Neural crest cell (in vitro differentiated cells): ENCODE measurements at regions not wholly inside any gene's neighbourhood (a gene's known extent, or its start where the extent isn't known, plus 50 kb on each side); places are given as distances from the start of the nearest gene placed in this dataset.

ENCODE experiments used
- DNase-seq: peaks from one replicate; pipeline ENCODE4 v3.0.0; 2021; ENCODE audit warnings: low read depth, mixed read lengths, low spot score
- H3K27ac Mint-ChIP-seq: one replicate; pipeline ENCODE4 v1.8.0; 2021; ENCODE audit warnings: mild to moderate bottlenecking, mixed read lengths; ENCODE audit not compliant: unreplicated experiment
- H3K27me3 Mint-ChIP-seq: 2 replicates; pipeline ENCODE4 v1.8.0; 2021; ENCODE audit warnings: low read depth, mild to moderate bottlenecking, mixed read lengths
- H3K36me3 Mint-ChIP-seq: 2 replicates; pipeline ENCODE4 v1.8.0; 2021; ENCODE audit warnings: low read depth, mild to moderate bottlenecking, mixed read lengths
- H3K4me1 Mint-ChIP-seq: 2 replicates; pipeline ENCODE4 v1.8.0; 2021; ENCODE audit warnings: mixed read lengths
- H3K4me3 Mint-ChIP-seq: one replicate; pipeline ENCODE4 v1.8.0; 2021; ENCODE audit warnings: mild to moderate bottlenecking, mixed read lengths
- H3K9me3 Mint-ChIP-seq: 2 replicates; pipeline ENCODE4 v1.8.0; 2021; ENCODE audit warnings: mixed read lengths
- TF ChIP-seq, protein P1 (sequence below): fragments of 200-600 bp; sonication (generic); conservative IDR thresholded peaks from 2 replicates; pipeline ENCODE4 v1.5.0; 2021; ENCODE audit warnings: antibody characterized with exemption, mild to moderate bottlenecking

DNA sequence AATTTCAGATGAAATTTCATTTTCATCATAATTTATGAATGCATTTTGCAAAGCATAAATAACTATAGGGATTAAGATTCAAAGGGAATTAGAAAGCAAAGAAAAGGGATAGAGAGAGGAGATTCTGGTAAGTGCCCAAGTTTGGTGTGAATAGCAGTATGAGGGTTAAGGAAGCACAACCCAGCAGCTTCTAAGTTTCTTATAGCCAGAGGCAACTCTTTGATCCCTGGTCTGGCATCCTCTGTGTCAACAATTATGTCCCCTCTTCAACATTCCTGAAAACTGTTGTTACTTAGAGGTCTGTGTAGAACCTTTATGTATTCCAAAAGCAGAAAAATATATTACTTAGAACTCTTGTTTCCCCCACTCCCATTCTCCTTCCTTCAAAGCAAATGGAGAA, 171.6 kb upstream of the SATB2 start:
- Mint-ChIP-seq H3K27ac (no peak overlapping the region), H3K4me3 (no peak overlapping the region), H3K4me1 (peaks cover 13% of the 10 kb centered on the region), H3K27me3 (peaks cover 2% of the 10 kb centered on the region), H3K9me3 (no peaks in the 10 kb centered on the region), H3K36me3 (no peaks in the 10 kb centered on the region)
- TF ChIP-seq, protein P1, sequence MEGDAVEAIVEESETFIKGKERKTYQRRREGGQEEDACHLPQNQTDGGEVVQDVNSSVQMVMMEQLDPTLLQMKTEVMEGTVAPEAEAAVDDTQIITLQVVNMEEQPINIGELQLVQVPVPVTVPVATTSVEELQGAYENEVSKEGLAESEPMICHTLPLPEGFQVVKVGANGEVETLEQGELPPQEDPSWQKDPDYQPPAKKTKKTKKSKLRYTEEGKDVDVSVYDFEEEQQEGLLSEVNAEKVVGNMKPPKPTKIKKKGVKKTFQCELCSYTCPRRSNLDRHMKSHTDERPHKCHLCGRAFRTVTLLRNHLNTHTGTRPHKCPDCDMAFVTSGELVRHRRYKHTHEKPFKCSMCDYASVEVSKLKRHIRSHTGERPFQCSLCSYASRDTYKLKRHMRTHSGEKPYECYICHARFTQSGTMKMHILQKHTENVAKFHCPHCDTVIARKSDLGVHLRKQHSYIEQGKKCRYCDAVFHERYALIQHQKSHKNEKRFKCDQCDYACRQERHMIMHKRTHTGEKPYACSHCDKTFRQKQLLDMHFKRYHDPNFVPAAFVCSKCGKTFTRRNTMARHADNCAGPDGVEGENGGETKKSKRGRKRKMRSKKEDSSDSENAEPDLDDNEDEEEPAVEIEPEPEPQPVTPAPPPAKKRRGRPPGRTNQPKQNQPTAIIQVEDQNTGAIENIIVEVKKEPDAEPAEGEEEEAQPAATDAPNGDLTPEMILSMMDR: no peak
- no peak for DNase-seq

DNA sequence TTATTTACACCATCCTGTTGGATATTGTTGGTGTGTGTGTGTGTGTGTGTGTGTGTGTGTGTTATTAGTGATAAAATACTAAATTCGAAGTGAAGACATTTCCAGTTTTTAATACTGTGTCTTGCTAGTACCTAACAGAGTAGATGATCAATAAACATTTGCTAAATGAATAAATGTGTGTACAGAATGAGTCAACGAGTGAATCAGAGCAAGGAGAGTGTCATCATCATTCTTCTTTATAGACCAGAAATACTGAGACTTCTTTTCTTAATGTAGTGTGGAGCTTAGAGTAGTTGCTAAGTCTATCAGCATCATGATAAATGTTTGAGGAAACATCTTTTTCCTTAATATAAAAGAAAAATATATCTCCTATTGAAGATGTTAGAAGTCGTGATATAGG, 169.7 kb upstream of the SATB2 start:
- TF ChIP-seq, protein P1: no peak
- no peaks in the 10 kb centered on the region for H3K9me3 Mint-ChIP-seq
- H3K36me3 Mint-ChIP-seq: no peaks in the 10 kb centered on the region
- H3K27ac Mint-ChIP-seq: no peak overlapping the region
- peaks cover 2% of the 10 kb centered on the region for H3K27me3 Mint-ChIP-seq
- H3K4me3 Mint-ChIP-seq: no peak overlapping the region
- peaks cover 13% of the 10 kb centered on the region for H3K4me1 Mint-ChIP-seq
- no peak for DNase-seq

DNA sequence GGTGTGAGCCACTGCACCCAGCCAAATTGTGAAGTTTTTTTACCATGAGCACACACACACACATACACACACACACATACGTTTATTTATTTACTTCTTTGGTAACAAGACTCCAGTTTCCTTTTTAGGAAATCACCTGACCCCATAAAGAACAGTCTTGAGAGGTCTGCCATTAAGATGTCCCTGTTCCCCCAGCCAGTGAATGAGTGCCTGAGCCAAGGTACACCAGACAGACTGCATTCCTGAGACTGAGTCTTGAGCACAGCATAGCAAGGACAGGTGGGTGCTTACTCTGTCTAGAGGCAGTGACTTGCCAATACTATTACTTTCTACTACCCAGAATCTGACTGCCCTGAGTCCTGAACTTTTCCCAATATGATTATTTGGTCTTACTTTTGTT, 167.2 kb upstream of the SATB2 start:
- DNase-seq: no peak
- no peak overlapping the region for H3K27ac Mint-ChIP-seq
- no peak overlapping the region for H3K4me3 Mint-ChIP-seq
- no peaks in the 10 kb centered on the region for H3K36me3 Mint-ChIP-seq
- peaks cover 1% of the 10 kb centered on the region for H3K27me3 Mint-ChIP-seq
- no peaks in the 10 kb centered on the region for H3K9me3 Mint-ChIP-seq
- TF ChIP-seq, protein P1: no peak
- peaks cover 10% of the 10 kb centered on the region for H3K4me1 Mint-ChIP-seq

DNA sequence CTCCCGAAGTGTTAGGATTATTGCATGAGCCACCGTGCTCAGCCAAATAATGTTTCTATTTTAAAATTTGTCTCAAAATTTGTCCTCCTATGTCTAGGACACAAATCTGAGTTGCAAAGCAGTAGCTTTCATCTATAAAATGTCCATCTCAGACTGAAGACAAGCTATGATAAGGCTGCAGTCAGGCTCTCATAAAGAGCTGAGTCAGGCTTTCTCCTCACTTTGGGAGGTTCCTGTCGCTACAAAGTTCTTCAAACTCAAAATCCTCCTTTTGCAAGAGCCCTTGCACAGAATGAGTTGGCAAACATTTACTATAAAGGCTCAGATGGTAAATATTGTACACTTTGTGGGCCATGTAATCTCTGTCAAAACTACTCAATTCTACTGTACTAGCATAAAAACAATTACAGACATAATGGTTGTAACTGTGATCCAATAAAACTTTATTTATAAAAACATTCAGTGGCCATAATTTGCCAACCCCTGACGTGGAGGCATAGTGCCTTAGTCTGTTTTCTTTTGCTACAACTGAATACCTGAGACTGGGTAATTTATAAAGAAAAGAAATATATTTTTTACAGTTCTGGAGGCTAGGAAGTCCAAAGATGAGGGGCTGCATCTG, 154.9 kb upstream of the SATB2 start:
- no peaks in the 10 kb centered on the region for H3K36me3 Mint-ChIP-seq
- DNase-seq: no peak
- no peak overlapping the region for H3K4me3 Mint-ChIP-seq
- H3K4me1 Mint-ChIP-seq: peaks cover 4% of the 10 kb centered on the region
- H3K27ac Mint-ChIP-seq: no peak overlapping the region
- peaks cover 3% of the 10 kb centered on the region for H3K9me3 Mint-ChIP-seq
- TF ChIP-seq, protein P1: no peak
- H3K27me3 Mint-ChIP-seq: no peaks in the 10 kb centered on the region

DNA sequence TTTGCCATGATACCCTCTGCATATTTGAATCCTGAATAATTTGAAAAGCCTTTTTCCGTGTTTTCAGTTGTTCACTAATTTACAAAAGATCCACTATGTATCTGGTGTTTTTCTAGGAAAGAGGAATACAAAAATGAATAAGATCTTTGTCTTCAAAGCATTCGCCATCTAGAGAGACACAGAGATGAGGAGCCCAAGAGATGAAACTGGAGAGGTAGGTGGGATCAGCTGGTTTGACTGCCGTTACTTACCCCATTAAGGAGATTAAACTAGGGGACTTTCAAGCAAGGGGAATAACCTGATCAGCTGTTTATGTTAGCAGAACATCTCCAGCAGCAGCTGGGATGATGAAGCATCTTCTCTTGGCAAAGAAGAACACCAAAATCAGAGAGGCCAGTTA, 150.2 kb upstream of the SATB2 start:
- no peak overlapping the region for H3K4me3 Mint-ChIP-seq
- TF ChIP-seq, protein P1: no peak
- no peak overlapping the region for H3K27ac Mint-ChIP-seq
- H3K36me3 Mint-ChIP-seq: no peaks in the 10 kb centered on the region
- peaks cover 17% of the 10 kb centered on the region for H3K4me1 Mint-ChIP-seq
- no peak for DNase-seq
- no peaks in the 10 kb centered on the region for H3K27me3 Mint-ChIP-seq
- peaks cover 3% of the 10 kb centered on the region for H3K9me3 Mint-ChIP-seq
